Midbrain (tissue), 1 donor: ENCODE measurements at regions not wholly inside any gene's neighbourhood (a gene's known extent, or its start where the extent isn't known, plus 50 kb on each side); places are given as distances from the start of the nearest gene placed in this dataset.

Source experiments
- DNase-seq: peaks from one replicate; lab custom pipeline; 2025; lab: John Stamatoyannopoulos, UW

- DNase-seq: no peak
Measured at GRCh38 chr2:217444932-217445331, 557.9 kb downstream of the TNS1 start.

GRCh38 chr2:217444509-217444908 is 558.3 kb downstream of the TNS1 start:
- no peak for DNase-seq

GRCh38 chr2:217443601-217444000 is 559.2 kb downstream of the TNS1 start:
- no peak for DNase-seq

GRCh38 chr2:217440000-217440399 is 562.8 kb downstream of the TNS1 start:
- DNase-seq: no peak

- no peak for DNase-seq
Measured at GRCh38 chr2:217438821-217439220, 564.0 kb downstream of the TNS1 start.

GRCh38 chr2:217438136-217438535 is 564.7 kb downstream of the TNS1 start:
- no peak for DNase-seq

- no peak for DNase-seq
Measured at GRCh38 chr2:217437290-217437870, 565.4 kb downstream of the TNS1 start.

GRCh38 chr2:217436386-217436785 is 566.4 kb downstream of the TNS1 start:
- no peak for DNase-seq

- DNase-seq: peak; percentile 92
Measured at GRCh38 chr2:217434180-217434975, 568.4 kb downstream of the TNS1 start.

- DNase-seq: no peak
Measured at GRCh38 chr2:217433522-217433921, 569.3 kb downstream of the TNS1 start.

- no peak for DNase-seq
Measured at GRCh38 chr2:217431577-217432269, 571.1 kb downstream of the TNS1 start.

GRCh38 chr2:217430916-217431576 is 571.2 kb upstream of the TNP1 start:
- no peak for DNase-seq

- DNase-seq: no peak
Measured at GRCh38 chr2:217429981-217430500, 570.2 kb upstream of the TNP1 start.

- no peak for DNase-seq
Measured at GRCh38 chr2:217421834-217422233, 562.0 kb upstream of the TNP1 start.

GRCh38 chr2:217420854-217421253 is 561.0 kb upstream of the TNP1 start:
- DNase-seq: no peak

- no peak for DNase-seq
Measured at GRCh38 chr2:217419055-217419671, 559.3 kb upstream of the TNP1 start.

- DNase-seq: no peak
Measured at GRCh38 chr2:217418544-217418943, 558.7 kb upstream of the TNP1 start.

GRCh38 chr2:217418090-217418489 is 558.2 kb upstream of the TNP1 start:
- no peak for DNase-seq

GRCh38 chr2:217417536-217417935 is 557.7 kb upstream of the TNP1 start:
- no peak for DNase-seq

- no peak for DNase-seq
Measured at GRCh38 chr2:217415316-217415715, 555.5 kb upstream of the TNP1 start.

GRCh38 chr2:217414429-217414828 is 554.6 kb upstream of the TNP1 start:
- DNase-seq: no peak

GRCh38 chr2:217413193-217413592 is 553.3 kb upstream of the TNP1 start:
- no peak for DNase-seq
